ENCODE measurements at regions not wholly inside any gene's neighbourhood (a gene's known extent, or its start where the extent isn't known, plus 50 kb on each side); places are given as distances from the start of the nearest gene placed in this dataset.

GRCh38 chr20:22431419-22431818 is 153.0 kb downstream of the FOXA2 start:
- DNase-seq (ENCODE audit: low read depth in 2 of 2) = no peak

GRCh38 chr20:22430746-22431168 is 153.6 kb downstream of the FOXA2 start:
- no peak for DNase-seq (ENCODE audit: low read depth in 2 of 2)

- DNase-seq (ENCODE audit: low read depth in 2 of 2) = no peak
These were observed 154.1 kb downstream of the FOXA2 start for GRCh38 chr20:22430154-22430745.

- DNase-seq (ENCODE audit: low read depth in 2 of 2) = no peak
These were observed 154.9 kb downstream of the FOXA2 start for GRCh38 chr20:22429175-22430153.

- DNase-seq (ENCODE audit: low read depth in 2 of 2) = no peak
These were observed 156.3 kb downstream of the FOXA2 start for GRCh38 chr20:22428051-22428450.

GRCh38 chr20:22426772-22427171 is 157.6 kb downstream of the FOXA2 start:
- no peak for DNase-seq (ENCODE audit: low read depth in 2 of 2)

GRCh38 chr20:22425344-22426295 is 158.8 kb downstream of the FOXA2 start:
- no peak for DNase-seq (ENCODE audit: low read depth in 2 of 2)

- no peak for DNase-seq (ENCODE audit: low read depth in 2 of 2)
These were observed 161.1 kb downstream of the FOXA2 start for GRCh38 chr20:22423190-22423832.

- DNase-seq (ENCODE audit: low read depth in 2 of 2) = no peak
These were observed 164.2 kb downstream of the FOXA2 start for GRCh38 chr20:22420116-22420598.

- no peak for DNase-seq (ENCODE audit: low read depth in 2 of 2)
These were observed 165.6 kb downstream of the FOXA2 start for GRCh38 chr20:22418738-22419137.

- DNase-seq (ENCODE audit: low read depth in 2 of 2) = peak; percentile 46 to 59
These were observed 170.0 kb downstream of the FOXA2 start for GRCh38 chr20:22414305-22414742.

GRCh38 chr20:22412977-22413868 is 171.1 kb downstream of the FOXA2 start:
- DNase-seq (ENCODE audit: low read depth in 2 of 2) = no peak

GRCh38 chr20:22411627-22412450 is 172.5 kb downstream of the FOXA2 start:
- DNase-seq (ENCODE audit: low read depth in 2 of 2) = peak; percentile 5 to 8

GRCh38 chr20:22411286-22411626 is 173.1 kb downstream of the FOXA2 start:
- no peak for DNase-seq (ENCODE audit: low read depth in 2 of 2)

- DNase-seq (ENCODE audit: low read depth in 2 of 2) = no peak
These were observed 173.7 kb downstream of the FOXA2 start for GRCh38 chr20:22410556-22411130.

GRCh38 chr20:22408521-22409402 is 175.6 kb downstream of the FOXA2 start:
- no peak for DNase-seq (ENCODE audit: low read depth in 2 of 2)

GRCh38 chr20:22407237-22408193 is 176.9 kb downstream of the FOXA2 start:
- DNase-seq (ENCODE audit: low read depth in 2 of 2) = no peak

All from fibroblast of skin of left quadriceps (primary cell).